ENCODE measurements at regions not wholly inside any gene's neighbourhood (a gene's known extent, or its start where the extent isn't known, plus 50 kb on each side); places are given as distances from the start of the nearest gene placed in this dataset.

- H3K27me3 ChIP-seq (ENCODE audit: control insufficient read depth in 1 of 2, insufficient read depth in 2 of 2, low read length in 2 of 2) = peaks cover 0 to 4% of the 10 kb centered on the region in 2 donors
- H3K27ac ChIP-seq (ENCODE audit: low read length) = no peak overlapping the region
- H3K36me3 ChIP-seq (ENCODE audit: control insufficient read depth in 2 of 2, insufficient read depth in 2 of 2, low read length in 2 of 2) = no peaks in the 10 kb centered on the region
- H3K9ac ChIP-seq (ENCODE audit: low read length in 2 of 2) = no peak overlapping the region
- no peak overlapping the region for H3K4me3 ChIP-seq (ENCODE audit: low read length in 2 of 2)
- peaks cover 0 to 6% of the 10 kb centered on the region in 2 donors for H3K9me3 ChIP-seq (ENCODE audit: control insufficient read depth in 2 of 2, low read length in 2 of 2)
- H3K4me1 ChIP-seq (ENCODE audit: control insufficient read depth, insufficient read depth, low read length) = peaks cover 5% of the 10 kb centered on the region
Measured at GRCh38 chr6:170067181-170067641, 223.7 kb downstream of the DLL1 start.

GRCh38 chr6:170066679-170067078 lies 224.2 kb downstream of the DLL1 start:
- no peak overlapping the region for H3K4me3 ChIP-seq (ENCODE audit: low read length in 2 of 2)

GRCh38 chr6:170063851-170064602 lies 226.9 kb downstream of the DLL1 start:
- H3K4me3 ChIP-seq (ENCODE audit: low read length in 2 of 2) = no peak overlapping the region
- no peaks in the 10 kb centered on the region for H3K9me3 ChIP-seq (ENCODE audit: control insufficient read depth in 2 of 2, low read length in 2 of 2)
- H3K27ac ChIP-seq (ENCODE audit: low read length) = no peak overlapping the region
- H3K4me1 ChIP-seq (ENCODE audit: control insufficient read depth, insufficient read depth, low read length) = peaks cover 5% of the 10 kb centered on the region
- H3K27me3 ChIP-seq (ENCODE audit: control insufficient read depth in 1 of 2, insufficient read depth in 2 of 2, low read length in 2 of 2) = peaks cover 0 to 4% of the 10 kb centered on the region in 2 donors
- no peaks in the 10 kb centered on the region for H3K36me3 ChIP-seq (ENCODE audit: control insufficient read depth in 2 of 2, insufficient read depth in 2 of 2, low read length in 2 of 2)
- H3K9ac ChIP-seq (ENCODE audit: low read length in 2 of 2) = no peak overlapping the region

More at GRCh38 chr6:170066679-170067078, 224.2 kb downstream of the DLL1 start:
- Histone ChIP-seq H3K27me3 (ENCODE audit: control insufficient read depth in 1 of 2, insufficient read depth in 2 of 2, low read length in 2 of 2) (peaks cover 0 to 4% of the 10 kb centered on the region in 2 donors), H3K36me3 (ENCODE audit: control insufficient read depth in 2 of 2, insufficient read depth in 2 of 2, low read length in 2 of 2) (no peaks in the 10 kb centered on the region), H3K9ac (ENCODE audit: low read length in 2 of 2) (no peak overlapping the region), H3K27ac (ENCODE audit: low read length) (no peak overlapping the region), H3K9me3 (ENCODE audit: control insufficient read depth in 2 of 2, low read length in 2 of 2) (peaks cover 0 to 6% of the 10 kb centered on the region in 2 donors), H3K4me1 (ENCODE audit: control insufficient read depth, insufficient read depth, low read length) (peaks cover 5% of the 10 kb centered on the region)

GRCh38 chr6:170063431-170063830 lies 227.4 kb downstream of the DLL1 start:
- H3K36me3 ChIP-seq (ENCODE audit: control insufficient read depth in 2 of 2, insufficient read depth in 2 of 2, low read length in 2 of 2) = no peaks in the 10 kb centered on the region

GRCh38 chr6:170062915-170063241 lies 228.0 kb downstream of the DLL1 start:
- no peaks in the 10 kb centered on the region for H3K36me3 ChIP-seq (ENCODE audit: control insufficient read depth in 2 of 2, insufficient read depth in 2 of 2, low read length in 2 of 2)
- no peaks in the 10 kb centered on the region for H3K27me3 ChIP-seq (ENCODE audit: control insufficient read depth in 1 of 2, insufficient read depth in 2 of 2, low read length in 2 of 2)
- H3K4me3 ChIP-seq (ENCODE audit: low read length in 2 of 2) = no peak overlapping the region
- H3K27ac ChIP-seq (ENCODE audit: low read length) = no peak overlapping the region
- no peaks in the 10 kb centered on the region for H3K9me3 ChIP-seq (ENCODE audit: control insufficient read depth in 2 of 2, low read length in 2 of 2)
- peaks cover 5% of the 10 kb centered on the region for H3K4me1 ChIP-seq (ENCODE audit: control insufficient read depth, insufficient read depth, low read length)
- H3K9ac ChIP-seq (ENCODE audit: low read length in 2 of 2) = no peak overlapping the region

More at GRCh38 chr6:170063431-170063830, 227.4 kb downstream of the DLL1 start:
- Histone ChIP-seq H3K9me3 (ENCODE audit: control insufficient read depth in 2 of 2, low read length in 2 of 2) (no peaks in the 10 kb centered on the region), H3K27me3 (ENCODE audit: control insufficient read depth in 1 of 2, insufficient read depth in 2 of 2, low read length in 2 of 2) (peaks cover 0 to under 1% of the 10 kb centered on the region in 2 donors), H3K9ac (ENCODE audit: low read length in 2 of 2) (no peak overlapping the region), H3K4me3 (ENCODE audit: low read length in 2 of 2) (no peak overlapping the region), H3K27ac (ENCODE audit: low read length) (no peak overlapping the region), H3K4me1 (ENCODE audit: control insufficient read depth, insufficient read depth, low read length) (peaks cover 5% of the 10 kb centered on the region)

- Histone ChIP-seq H3K9ac (ENCODE audit: low read length in 2 of 2) (no peak overlapping the region), H3K27me3 (ENCODE audit: control insufficient read depth in 1 of 2, insufficient read depth in 2 of 2, low read length in 2 of 2) (no peaks in the 10 kb centered on the region), H3K4me3 (ENCODE audit: low read length in 2 of 2) (no peak overlapping the region), H3K4me1 (ENCODE audit: control insufficient read depth, insufficient read depth, low read length) (peaks cover 1% of the 10 kb centered on the region), H3K9me3 (ENCODE audit: control insufficient read depth in 2 of 2, low read length in 2 of 2) (no peaks in the 10 kb centered on the region), H3K27ac (ENCODE audit: low read length) (no peak overlapping the region), H3K36me3 (ENCODE audit: control insufficient read depth in 2 of 2, insufficient read depth in 2 of 2, low read length in 2 of 2) (no peaks in the 10 kb centered on the region)
Measured at GRCh38 chr6:170062209-170062914, 228.5 kb downstream of the DLL1 start.

GRCh38 chr6:170058878-170059485 lies 231.9 kb downstream of the DLL1 start:
- Histone ChIP-seq H3K9me3 (ENCODE audit: control insufficient read depth in 2 of 2, low read length in 2 of 2) (no peaks in the 10 kb centered on the region), H3K36me3 (ENCODE audit: control insufficient read depth in 2 of 2, insufficient read depth in 2 of 2, low read length in 2 of 2) (no peaks in the 10 kb centered on the region), H3K27me3 (ENCODE audit: control insufficient read depth in 1 of 2, insufficient read depth in 2 of 2, low read length in 2 of 2) (peaks cover 0 to 2% of the 10 kb centered on the region in 2 donors), H3K4me1 (ENCODE audit: control insufficient read depth, insufficient read depth, low read length) (no peaks in the 10 kb centered on the region), H3K4me3 (ENCODE audit: low read length in 2 of 2) (no peak overlapping the region), H3K27ac (ENCODE audit: low read length) (no peak overlapping the region), H3K9ac (ENCODE audit: low read length in 2 of 2) (no peak overlapping the region)

- H3K4me3 ChIP-seq (ENCODE audit: low read length in 2 of 2) = no peak overlapping the region
- no peak overlapping the region for H3K27ac ChIP-seq (ENCODE audit: low read length)
- H3K36me3 ChIP-seq (ENCODE audit: control insufficient read depth in 2 of 2, insufficient read depth in 2 of 2, low read length in 2 of 2) = no peaks in the 10 kb centered on the region
- H3K9me3 ChIP-seq (ENCODE audit: control insufficient read depth in 2 of 2, low read length in 2 of 2) = no peaks in the 10 kb centered on the region
- peaks cover 0 to 2% of the 10 kb centered on the region in 2 donors for H3K27me3 ChIP-seq (ENCODE audit: control insufficient read depth in 1 of 2, insufficient read depth in 2 of 2, low read length in 2 of 2)
- H3K9ac ChIP-seq (ENCODE audit: low read length in 2 of 2) = no peak overlapping the region
- no peaks in the 10 kb centered on the region for H3K4me1 ChIP-seq (ENCODE audit: control insufficient read depth, insufficient read depth, low read length)
Measured at GRCh38 chr6:170057961-170058877, 232.7 kb downstream of the DLL1 start.

GRCh38 chr6:170057034-170057734 lies 233.7 kb downstream of the DLL1 start:
- Histone ChIP-seq H3K9ac (ENCODE audit: low read length in 2 of 2) (no peak overlapping the region), H3K27me3 (ENCODE audit: control insufficient read depth in 1 of 2, insufficient read depth in 2 of 2, low read length in 2 of 2) (peaks cover 0 to 2% of the 10 kb centered on the region in 2 donors), H3K9me3 (ENCODE audit: control insufficient read depth in 2 of 2, low read length in 2 of 2) (no peaks in the 10 kb centered on the region), H3K4me1 (ENCODE audit: control insufficient read depth, insufficient read depth, low read length) (no peaks in the 10 kb centered on the region), H3K27ac (ENCODE audit: low read length) (no peak overlapping the region), H3K36me3 (ENCODE audit: control insufficient read depth in 2 of 2, insufficient read depth in 2 of 2, low read length in 2 of 2) (no peaks in the 10 kb centered on the region), H3K4me3 (ENCODE audit: low read length in 2 of 2) (no peak overlapping the region)
